Nephron progenitor cell (in vitro differentiated cells): ENCODE measurements at regions not wholly inside any gene's neighbourhood (a gene's known extent, or its start where the extent isn't known, plus 50 kb on each side); places are given as distances from the start of the nearest gene placed in this dataset.
"Not testable (repeated sequence)": the region's sequence is repeated elsewhere in the genome, so short reads cannot be mapped to it uniquely, and the experiment has no call there.

ENCODE experiments used
- DNase-seq: peaks from one replicate; pipeline ENCODE4 v3.0.0; 2021
- H3K27ac Mint-ChIP-seq: 2 replicates; pipeline ENCODE4 v1.8.0; 2021; ENCODE audit warnings: mild to moderate bottlenecking, moderate library complexity, mixed read lengths
- H3K27me3 Mint-ChIP-seq: 2 replicates; pipeline ENCODE4 v1.8.0; 2021; ENCODE audit warnings: mild to moderate bottlenecking, low read depth, mixed read lengths; ENCODE audit not compliant: poor library complexity
- H3K36me3 Mint-ChIP-seq: 2 replicates; pipeline ENCODE4 v1.8.0; 2021; ENCODE audit warnings: low read depth, mixed read lengths
- H3K4me1 Mint-ChIP-seq: 2 replicates; pipeline ENCODE4 v1.8.0; 2021; ENCODE audit warnings: mixed read lengths
- H3K4me3 Mint-ChIP-seq: 2 replicates; pipeline ENCODE4 v1.8.0; 2021; ENCODE audit warnings: mild to moderate bottlenecking, moderate library complexity, mixed read lengths
- H3K9me3 Mint-ChIP-seq: 2 replicates; pipeline ENCODE4 v1.8.0; 2021; ENCODE audit warnings: mild to moderate bottlenecking, moderate library complexity, mixed read lengths
- CTCF ChIP-seq: fragments of 200-600 bp; sonication (generic); IDR thresholded peaks from 2 replicates; pipeline ENCODE4 v1.5.0; 2021; ENCODE audit warnings: antibody characterized with exemption

- no peaks in the 10 kb centered on the region for H3K4me1 Mint-ChIP-seq
- no peak overlapping the region for H3K4me3 Mint-ChIP-seq
- no peak for DNase-seq
- H3K27ac Mint-ChIP-seq, result peak overlapping the region; percentile 40
- H3K9me3 Mint-ChIP-seq, result peaks cover 9% of the 10 kb centered on the region
- no peaks in the 10 kb centered on the region for H3K27me3 Mint-ChIP-seq
- no peaks in the 10 kb centered on the region for H3K36me3 Mint-ChIP-seq
- no peak for TF ChIP-seq CTCF
These were observed 897.4 kb upstream of the CITED2 start for GRCh38 chr6:140271759-140272377.

GRCh38 chr6:140269591-140270165 lies 895.2 kb upstream of the CITED2 start:
- H3K9me3 Mint-ChIP-seq, result peaks cover 14% of the 10 kb centered on the region

GRCh38 chr6:140264431-140264830 lies 890.0 kb upstream of the CITED2 start:
- no peak for TF ChIP-seq CTCF
- Mint-ChIP-seq H3K4me1 (no peaks in the 10 kb centered on the region), H3K27ac (no peak overlapping the region), H3K27me3 (peaks cover 5% of the 10 kb centered on the region), H3K9me3 (peaks cover 55% of the 10 kb centered on the region), H3K36me3 (peaks cover 9% of the 10 kb centered on the region), H3K4me3 (no peak overlapping the region)
- no peak for DNase-seq

More at GRCh38 chr6:140269591-140270165, 895.2 kb upstream of the CITED2 start:
- no peaks in the 10 kb centered on the region for H3K4me1 Mint-ChIP-seq
- no peak for TF ChIP-seq CTCF
- H3K4me3 Mint-ChIP-seq, result no peak overlapping the region
- no peaks in the 10 kb centered on the region for H3K36me3 Mint-ChIP-seq
- H3K27me3 Mint-ChIP-seq, result no peaks in the 10 kb centered on the region
- H3K27ac Mint-ChIP-seq, result peak overlapping the region; percentile 16
- no peak for DNase-seq

GRCh38 chr6:140258302-140258701 lies 883.9 kb upstream of the CITED2 start:
- not testable (repeated sequence) for DNase-seq, H3K4me1 Mint-ChIP-seq, H3K36me3 Mint-ChIP-seq, H3K27me3 Mint-ChIP-seq, H3K4me3 Mint-ChIP-seq
- Mint-ChIP-seq H3K9me3 (peaks cover 34% of the 10 kb centered on the region), H3K27ac (peak overlapping the region; percentile 60)

- Mint-ChIP-seq H3K4me3 (no peak overlapping the region), H3K4me1 (peaks cover 7% of the 10 kb centered on the region), H3K27me3 (no peaks in the 10 kb centered on the region), H3K9me3 (peaks cover 16% of the 10 kb centered on the region), H3K27ac (no peak overlapping the region), H3K36me3 (peaks cover 9% of the 10 kb centered on the region)
- TF ChIP-seq CTCF, result no peak
- DNase-seq, result no peak
These were observed 881.8 kb upstream of the CITED2 start for GRCh38 chr6:140256248-140256647.

GRCh38 chr6:140253096-140253495 lies 878.6 kb upstream of the CITED2 start:
- DNase-seq, result no peak
- peaks cover 4% of the 10 kb centered on the region for H3K4me1 Mint-ChIP-seq
- no peak for TF ChIP-seq CTCF
- H3K27me3 Mint-ChIP-seq, result peaks cover 5% of the 10 kb centered on the region
- H3K36me3 Mint-ChIP-seq, result no peaks in the 10 kb centered on the region
- H3K9me3 Mint-ChIP-seq, result no peaks in the 10 kb centered on the region
- H3K27ac Mint-ChIP-seq, result no peak overlapping the region
- no peak overlapping the region for H3K4me3 Mint-ChIP-seq
